Rectal smooth muscle tissue (tissue), 1 donor: ENCODE measurements at regions not wholly inside any gene's neighbourhood (a gene's known extent, or its start where the extent isn't known, plus 50 kb on each side); places are given as distances from the start of the nearest gene placed in this dataset.

Source experiments
- H3K27ac ChIP-seq: one replicate; pipeline ENCODE4 v1.7.0; 2013; ENCODE audit warnings: low read depth, low read length, inconsistent platforms
- H3K27me3 ChIP-seq: one replicate; pipeline ENCODE4 v1.7.0; 2013; ENCODE audit warnings: low read length; ENCODE audit not compliant: control insufficient read depth, insufficient read depth
- H3K36me3 ChIP-seq: one replicate; pipeline ENCODE4 v1.7.0; 2013; ENCODE audit warnings: low read length; ENCODE audit not compliant: control insufficient read depth, insufficient read depth
- H3K4me1 ChIP-seq: one replicate; pipeline ENCODE4 v1.7.0; 2013; ENCODE audit warnings: low read length; ENCODE audit not compliant: control insufficient read depth, insufficient read depth
- H3K4me3 ChIP-seq: one replicate; pipeline ENCODE4 v1.7.0; 2013; ENCODE audit warnings: low read length
- H3K9ac ChIP-seq: one replicate; pipeline ENCODE4 v1.7.0; 2013; ENCODE audit warnings: low read length

DNA sequence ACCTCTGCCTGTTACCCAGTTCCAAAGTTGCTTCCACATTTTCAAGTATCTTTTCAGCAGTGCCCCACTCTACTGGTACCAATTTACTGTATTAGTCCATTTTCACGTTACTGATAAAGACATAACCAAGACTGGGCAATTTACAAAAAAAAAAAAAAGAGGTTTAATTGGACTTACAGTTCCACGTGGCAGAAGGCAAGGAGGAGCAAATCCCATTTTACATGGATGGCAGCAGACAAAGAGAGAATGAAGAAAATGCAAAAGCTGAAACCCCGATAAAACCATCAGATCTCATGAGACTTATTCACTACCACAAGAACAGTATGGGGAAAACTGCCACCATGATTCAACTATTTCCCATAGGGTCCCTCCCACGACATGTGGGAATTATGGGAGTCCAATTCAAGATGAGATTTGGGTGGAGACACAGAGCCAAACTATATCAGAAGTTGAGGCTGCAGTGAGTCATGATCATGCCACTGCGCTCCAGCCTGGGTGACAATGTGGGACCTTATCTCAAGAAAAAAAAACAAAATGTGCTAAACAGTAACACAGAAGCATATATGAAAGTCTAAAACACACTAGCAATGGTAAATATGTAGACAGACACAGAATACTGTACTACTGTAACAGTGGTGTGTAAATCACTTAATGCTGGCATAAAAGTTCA is 190.3 kb upstream of the ZC3H12C start:
- no peaks in the 10 kb centered on the region for H3K36me3 ChIP-seq
- H3K4me3 ChIP-seq, result no peak overlapping the region
- H3K9ac ChIP-seq, result no peak overlapping the region
- H3K4me1 ChIP-seq, result no peaks in the 10 kb centered on the region
- H3K27ac ChIP-seq, result no peak overlapping the region
- no peaks in the 10 kb centered on the region for H3K27me3 ChIP-seq

DNA sequence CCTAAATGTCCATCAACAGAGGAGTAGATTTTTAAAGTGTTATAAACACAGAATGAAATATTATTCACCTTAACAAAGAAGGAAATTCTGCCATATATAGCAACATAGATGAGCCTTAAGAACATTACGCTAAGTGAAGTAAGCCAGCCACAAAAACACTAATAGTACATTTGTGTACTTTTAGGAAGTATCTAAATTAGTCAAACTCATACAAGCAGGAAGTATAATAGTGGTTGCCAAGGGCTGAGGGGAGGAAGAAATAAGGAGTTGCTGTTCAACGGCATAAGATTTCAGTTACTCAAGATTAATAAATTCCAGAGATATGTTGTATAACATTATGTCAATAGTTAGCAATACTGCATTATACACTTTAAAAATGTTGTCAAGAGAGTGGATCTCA is 181.7 kb upstream of the ZC3H12C start:
- no peak overlapping the region for H3K4me3 ChIP-seq
- no peaks in the 10 kb centered on the region for H3K27me3 ChIP-seq
- H3K36me3 ChIP-seq, result no peaks in the 10 kb centered on the region
- no peaks in the 10 kb centered on the region for H3K4me1 ChIP-seq
- no peak overlapping the region for H3K27ac ChIP-seq
- no peak overlapping the region for H3K9ac ChIP-seq

DNA sequence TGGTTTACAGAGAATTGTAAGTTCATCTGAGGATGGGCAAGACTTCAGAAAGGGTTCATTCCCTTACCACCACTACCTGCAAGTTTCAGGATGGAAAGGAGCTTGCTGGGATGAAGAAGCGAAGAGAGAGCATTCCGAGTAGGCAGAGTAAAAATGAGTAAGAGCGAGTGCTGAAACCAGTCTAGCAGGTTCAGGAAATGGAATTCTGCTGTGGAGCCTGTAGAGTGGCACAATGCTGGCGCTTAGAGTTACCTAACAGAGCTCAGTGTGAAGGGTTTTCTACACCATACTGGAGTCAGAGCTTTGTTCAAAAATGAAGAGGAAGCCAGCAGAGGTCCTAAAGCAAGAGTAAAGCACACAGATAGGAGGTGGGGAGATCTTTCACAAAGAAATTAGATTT is 179.2 kb upstream of the ZC3H12C start:
- Histone ChIP-seq H3K27me3 (no peaks in the 10 kb centered on the region), H3K4me3 (no peak overlapping the region), H3K4me1 (no peaks in the 10 kb centered on the region), H3K27ac (no peak overlapping the region), H3K9ac (no peak overlapping the region), H3K36me3 (no peaks in the 10 kb centered on the region)

DNA sequence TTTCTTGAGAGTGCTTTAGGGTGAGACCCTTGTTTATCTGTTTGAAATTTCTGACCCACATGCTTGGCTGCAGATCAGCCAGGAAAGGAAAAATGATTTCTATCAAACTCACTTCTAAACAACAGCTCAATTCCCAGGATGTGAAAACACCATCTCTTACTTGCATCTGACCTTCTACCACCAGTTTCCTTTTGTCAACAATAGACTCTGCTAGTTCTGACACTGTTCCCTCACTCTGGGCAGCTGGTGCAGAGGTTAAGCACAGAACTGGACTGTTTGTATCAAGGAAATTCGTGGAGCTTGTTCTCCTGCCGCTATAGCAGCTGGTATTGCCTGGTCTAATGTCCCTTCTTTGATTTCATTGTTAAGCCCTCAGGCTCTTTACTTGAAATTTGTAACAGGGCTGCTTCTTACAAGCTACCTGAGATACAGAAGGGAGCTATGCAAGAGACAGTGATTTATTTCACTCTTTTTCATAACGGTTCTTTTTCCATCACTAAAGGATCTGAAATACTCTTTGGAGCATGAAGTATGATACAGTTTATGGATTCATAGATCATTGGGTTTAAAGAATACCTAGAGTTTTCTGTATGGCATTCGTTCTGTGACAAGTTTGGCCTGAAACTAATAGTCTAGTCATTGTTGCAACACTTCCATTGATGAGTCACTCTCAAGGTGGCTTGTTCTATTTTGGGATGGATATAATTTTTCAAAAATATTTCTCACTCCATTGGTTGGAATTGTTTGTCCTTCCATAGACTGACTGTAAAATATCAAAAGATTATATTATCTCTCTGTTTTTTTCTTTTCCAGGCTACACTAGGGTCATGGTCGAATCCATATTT is 178.2 kb upstream of the ZC3H12C start:
- H3K9ac ChIP-seq, result no peak overlapping the region
- no peaks in the 10 kb centered on the region for H3K36me3 ChIP-seq
- H3K27me3 ChIP-seq, result no peaks in the 10 kb centered on the region
- H3K27ac ChIP-seq, result no peak overlapping the region
- H3K4me3 ChIP-seq, result no peak overlapping the region
- no peaks in the 10 kb centered on the region for H3K4me1 ChIP-seq

DNA sequence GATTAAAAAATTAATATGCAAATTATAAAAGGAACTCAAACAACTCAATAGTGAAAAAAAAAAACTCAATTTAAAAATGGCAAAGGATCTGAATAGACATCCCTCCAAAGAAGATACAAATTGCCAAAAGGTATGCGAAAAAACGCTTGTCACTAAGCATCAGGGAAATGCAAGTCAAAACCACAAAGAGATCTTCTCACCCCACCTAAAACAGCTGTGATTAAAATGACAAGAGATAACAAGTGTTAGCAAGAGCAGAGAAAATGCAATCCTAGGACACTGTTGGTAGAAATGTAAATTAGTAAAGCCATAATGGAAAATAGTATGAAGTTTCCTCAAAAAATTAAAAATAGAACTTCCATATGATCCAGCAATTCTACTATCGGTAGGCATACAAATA is 166.3 kb upstream of the ZC3H12C start:
- no peak overlapping the region for H3K27ac ChIP-seq
- H3K4me1 ChIP-seq, result no peaks in the 10 kb centered on the region
- H3K36me3 ChIP-seq, result no peaks in the 10 kb centered on the region
- H3K27me3 ChIP-seq, result no peaks in the 10 kb centered on the region
- H3K9ac ChIP-seq, result no peak overlapping the region
- no peak overlapping the region for H3K4me3 ChIP-seq

DNA sequence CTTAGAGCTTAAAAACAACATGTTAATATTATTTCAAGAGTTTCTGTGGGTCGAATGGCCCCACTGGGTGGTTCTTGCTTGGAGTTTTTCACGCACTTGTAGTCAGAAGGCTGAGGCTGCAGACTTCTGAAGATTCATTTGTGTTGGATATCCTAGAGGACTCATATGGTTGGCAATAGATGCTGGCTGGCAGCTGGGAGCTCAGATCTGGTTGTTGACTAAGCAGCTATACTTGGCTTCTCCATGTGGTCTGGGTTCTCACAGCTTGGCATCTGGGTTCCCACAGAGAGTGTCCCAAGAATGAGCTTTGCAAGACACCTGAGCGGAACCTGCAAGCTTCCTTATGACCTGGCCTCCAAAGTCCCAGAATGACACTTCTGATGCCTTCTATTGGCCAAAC is 163.9 kb upstream of the ZC3H12C start:
- H3K9ac ChIP-seq, result no peak overlapping the region
- H3K27ac ChIP-seq, result no peak overlapping the region
- no peaks in the 10 kb centered on the region for H3K27me3 ChIP-seq
- H3K4me3 ChIP-seq, result no peak overlapping the region
- H3K4me1 ChIP-seq, result no peaks in the 10 kb centered on the region
- H3K36me3 ChIP-seq, result no peaks in the 10 kb centered on the region

DNA sequence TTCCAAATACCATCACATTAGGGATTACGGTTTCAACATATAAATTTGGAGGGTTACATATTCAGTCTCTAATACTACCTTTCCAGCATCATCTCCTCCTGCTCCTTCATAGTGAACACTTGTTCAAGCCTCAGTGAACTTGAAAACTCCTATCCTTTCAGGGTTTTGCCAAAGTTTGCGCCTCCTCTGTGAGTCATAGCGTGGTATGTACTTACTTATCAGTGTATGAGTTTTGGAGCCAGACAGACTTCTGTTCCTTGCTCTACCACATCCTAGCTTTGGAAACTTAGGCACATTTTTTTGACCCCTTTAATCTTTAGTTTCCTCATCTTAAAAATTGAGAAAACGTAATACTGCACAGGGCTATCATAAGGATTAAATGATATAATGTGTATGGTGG is 160.1 kb upstream of the ZC3H12C start:
- no peak overlapping the region for H3K27ac ChIP-seq
- no peaks in the 10 kb centered on the region for H3K27me3 ChIP-seq
- no peaks in the 10 kb centered on the region for H3K36me3 ChIP-seq
- H3K9ac ChIP-seq, result no peak overlapping the region
- H3K4me1 ChIP-seq, result no peaks in the 10 kb centered on the region
- no peak overlapping the region for H3K4me3 ChIP-seq

DNA sequence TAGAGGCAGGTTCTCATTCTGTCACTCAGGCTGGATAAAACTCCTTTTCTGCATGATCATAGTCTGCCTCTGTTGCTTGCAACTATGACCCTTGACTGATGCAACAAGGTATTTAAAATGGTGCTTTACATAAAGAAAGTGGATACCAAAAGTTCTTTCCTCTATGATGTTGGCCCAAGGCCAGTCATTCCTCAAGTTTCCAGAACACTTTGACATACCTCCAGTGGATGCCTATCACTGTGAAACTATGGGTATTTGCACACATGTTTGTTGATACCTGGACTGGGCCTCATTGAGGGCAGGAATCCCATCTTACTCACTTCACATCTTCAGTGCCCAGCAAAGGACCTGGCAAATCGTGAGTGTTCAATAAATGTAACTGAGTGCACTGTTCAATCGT is 159.0 kb upstream of the ZC3H12C start:
- H3K4me1 ChIP-seq, result no peaks in the 10 kb centered on the region
- no peaks in the 10 kb centered on the region for H3K36me3 ChIP-seq
- no peak overlapping the region for H3K27ac ChIP-seq

DNA sequence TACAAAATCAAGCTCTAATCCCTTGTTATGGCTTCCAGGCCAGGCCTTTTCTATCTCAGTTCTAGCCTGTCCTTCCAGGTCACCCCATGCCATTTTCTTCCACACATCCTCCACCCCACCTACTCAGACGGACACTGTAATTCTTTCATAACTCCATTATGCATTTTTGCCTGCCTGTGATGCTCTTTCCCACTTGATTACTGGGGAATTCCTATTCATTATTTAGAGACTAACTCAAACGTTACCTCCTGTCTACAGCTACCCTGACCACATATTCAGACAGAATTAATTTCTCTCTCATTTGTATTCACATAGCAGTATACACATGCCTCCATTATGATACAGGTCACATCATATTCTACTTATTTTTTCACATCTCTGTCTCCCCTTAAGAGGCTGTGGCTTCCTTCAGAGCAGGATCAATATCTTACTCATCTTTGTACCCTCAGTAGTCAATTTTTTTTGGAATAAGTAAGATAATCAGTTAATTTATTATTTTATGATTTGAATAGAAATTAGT is 156.5 kb upstream of the ZC3H12C start:
- Histone ChIP-seq H3K4me1 (no peaks in the 10 kb centered on the region), H3K27me3 (no peaks in the 10 kb centered on the region), H3K4me3 (no peak overlapping the region), H3K36me3 (no peaks in the 10 kb centered on the region), H3K27ac (no peak overlapping the region), H3K9ac (no peak overlapping the region)

More for the DNA sequence above, 159.0 kb upstream of the ZC3H12C start:
- Histone ChIP-seq H3K27me3 (no peaks in the 10 kb centered on the region), H3K9ac (no peak overlapping the region), H3K4me3 (no peak overlapping the region)

DNA sequence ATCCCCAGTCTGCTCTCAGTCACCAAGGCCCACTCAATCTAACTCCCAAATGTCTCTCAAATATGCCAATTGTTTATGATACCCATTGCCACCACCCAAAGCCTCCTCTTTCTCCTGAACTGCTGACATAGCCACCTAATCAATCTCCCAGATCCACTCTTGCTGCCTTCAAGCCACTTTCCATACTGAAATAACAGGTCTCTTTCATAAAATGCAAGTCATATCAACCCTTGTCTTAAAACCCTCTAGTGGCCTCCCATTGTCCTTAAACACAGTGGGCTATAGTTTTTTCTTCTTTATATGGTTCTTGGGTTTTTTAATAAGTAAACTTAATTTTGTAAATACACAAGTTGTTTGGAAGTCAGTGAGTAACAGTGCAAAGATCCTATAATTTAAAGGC is 155.2 kb upstream of the ZC3H12C start:
- H3K27ac ChIP-seq, result no peak overlapping the region
- no peaks in the 10 kb centered on the region for H3K36me3 ChIP-seq
- no peaks in the 10 kb centered on the region for H3K4me1 ChIP-seq
- H3K9ac ChIP-seq, result no peak overlapping the region
- H3K27me3 ChIP-seq, result no peaks in the 10 kb centered on the region
- H3K4me3 ChIP-seq, result no peak overlapping the region

DNA sequence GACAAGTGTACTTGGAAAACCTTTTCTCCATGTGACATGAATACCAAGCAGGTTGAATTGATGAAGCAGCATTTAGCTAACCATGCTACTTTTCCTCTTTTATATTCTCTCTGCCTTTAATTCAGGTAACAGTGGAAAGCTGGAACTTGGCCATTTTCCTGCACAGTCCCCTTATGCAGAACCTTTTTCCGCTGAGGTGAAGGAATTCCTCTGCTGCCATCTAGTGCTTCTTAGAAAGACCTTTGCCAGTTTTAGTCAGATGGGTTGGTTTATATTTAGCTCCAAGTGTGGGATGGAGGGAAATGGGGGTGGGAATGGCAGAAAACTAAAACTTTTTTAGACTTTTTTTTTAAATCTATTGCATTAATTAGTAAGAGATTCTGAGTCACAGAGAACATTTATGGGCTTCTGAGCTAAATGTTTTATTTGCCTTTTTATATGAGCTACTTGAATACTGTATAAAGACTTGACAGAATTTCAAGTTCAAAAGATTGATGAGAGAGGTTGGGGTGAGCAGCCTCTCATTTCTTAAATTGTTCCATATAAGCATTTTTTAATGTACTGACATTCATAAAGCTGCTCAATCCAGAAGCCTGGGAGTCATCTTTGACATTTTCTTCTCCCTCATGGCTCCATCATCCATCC is 153.9 kb upstream of the ZC3H12C start:
- Histone ChIP-seq H3K27me3 (no peaks in the 10 kb centered on the region), H3K4me3 (no peak overlapping the region), H3K4me1 (no peaks in the 10 kb centered on the region), H3K36me3 (no peaks in the 10 kb centered on the region), H3K9ac (no peak overlapping the region), H3K27ac (no peak overlapping the region)

DNA sequence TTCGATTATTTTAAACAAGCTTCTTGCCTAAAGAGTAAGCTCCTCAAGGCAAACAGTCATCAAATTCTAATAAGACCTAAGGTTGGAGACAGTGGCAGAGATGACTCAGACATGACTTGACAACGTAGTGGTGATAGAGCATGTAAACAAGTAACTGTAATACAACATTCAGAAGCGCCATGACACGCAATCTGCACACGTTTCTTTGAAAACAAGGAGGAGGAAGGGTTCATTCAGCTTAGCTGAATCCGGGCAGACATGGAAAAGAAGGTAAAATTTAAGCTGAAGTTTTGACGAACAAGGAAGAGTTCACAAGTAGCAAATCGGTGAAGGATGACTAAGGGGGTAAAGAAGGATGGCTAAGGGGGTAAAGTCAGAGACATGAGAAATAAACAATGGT is 152.4 kb upstream of the ZC3H12C start:
- Histone ChIP-seq H3K27me3 (no peaks in the 10 kb centered on the region), H3K9ac (no peak overlapping the region), H3K4me1 (no peaks in the 10 kb centered on the region), H3K27ac (no peak overlapping the region), H3K36me3 (no peaks in the 10 kb centered on the region), H3K4me3 (no peak overlapping the region)
